ENCODE measurements at regions not wholly inside any gene's neighbourhood (a gene's known extent, or its start where the extent isn't known, plus 50 kb on each side); places are given as distances from the start of the nearest gene placed in this dataset.

DNA sequence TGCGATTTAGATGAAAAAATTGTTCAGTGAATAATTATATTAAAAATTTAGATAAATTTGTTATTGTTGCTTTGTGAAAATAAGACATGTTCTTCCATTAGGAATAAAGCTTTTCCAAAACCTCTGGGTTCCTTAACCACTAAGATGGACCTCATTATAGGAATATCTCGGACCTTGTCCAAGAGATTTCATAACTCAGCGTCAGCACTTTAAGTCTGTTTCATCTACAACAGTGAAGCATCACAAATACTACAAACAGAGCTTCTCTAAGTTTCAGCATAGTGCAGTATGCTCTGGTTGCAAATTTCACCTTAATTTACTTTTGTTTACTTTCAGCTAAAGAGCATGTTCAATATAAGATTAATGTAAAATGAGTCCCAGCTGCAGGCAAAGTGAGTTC is 150.3 kb downstream of the UBE2E3 start:
- TF ChIP-seq POLR2AphosphoS5 (IDR thresholded peaks at IDR 0.05; ENCODE audit: borderline replicate concordance, low read depth, low read length) (no peak), FOXP2 (optimal IDR thresholded peaks at IDR 0.05; ENCODE audit: control extremely low read depth, extremely low read length, insufficient read depth) (no peak)
